Mucosa of descending colon (tissue), 3 donors: ENCODE measurements at regions not wholly inside any gene's neighbourhood (a gene's known extent, or its start where the extent isn't known, plus 50 kb on each side); places are given as distances from the start of the nearest gene placed in this dataset.
A peak's percentile ranks its signal among the peaks of the same experiment; 100 is the strongest.

Experiments used
- ATAC-seq: fragments of 200-7000 bp; cut with Tn5 transposase; one replicate; pipeline ENCODE4 v1.9.1; 2020; ENCODE audit warnings: mild to moderate bottlenecking, moderate library complexity
- DNase-seq, 3 donors: peaks; one replicate each; pipeline ENCODE4 v3.0.0-alpha.2; 2020
- H3K36me3 ChIP-seq: fragments of 200-600 bp; one replicate; pipeline ENCODE4 v1.8.0; 2021; ENCODE audit warnings: low read depth, mild to moderate bottlenecking
- H3K4me1 ChIP-seq: fragments of 200-600 bp; one replicate; pipeline ENCODE4 v1.8.0; 2021; ENCODE audit warnings: low read depth, mild to moderate bottlenecking
- H3K4me3 ChIP-seq: fragments of 200-600 bp; one replicate; pipeline ENCODE4 v1.8.0; 2021; ENCODE audit warnings: mild to moderate bottlenecking
- H3K9me3 ChIP-seq: fragments of 200-600 bp; one replicate; pipeline ENCODE4 v1.8.0; 2021; ENCODE audit warnings: mild to moderate bottlenecking
- intact Hi-C, 2 donors: fragments of 100-400 bp; cut with DNase I in 1 of 2; cut with micrococcal nuclease in 1 of 2; formaldehyde crosslinking; loops; one replicate each; pipeline versions ENCODE4 v1.11.0 to v1.11.1; 2022; cut with DNase I, micrococcal nuclease
- TF ChIP-seq, protein P1 (sequence below): fragments of 200-600 bp; IDR thresholded peaks from one replicate; pipeline ENCODE4 v1.8.0; 2022; ENCODE audit warnings: antibody characterized with exemption, mild to moderate bottlenecking
- donor health status: DM: no; HTN: no; CAD: no; lungs with moderate emphysema.
- donor health status: DM: no; HTN: no; CAD: no.
- donor health status: DM: no; HTN: yes; CAD: no.

DNA sequence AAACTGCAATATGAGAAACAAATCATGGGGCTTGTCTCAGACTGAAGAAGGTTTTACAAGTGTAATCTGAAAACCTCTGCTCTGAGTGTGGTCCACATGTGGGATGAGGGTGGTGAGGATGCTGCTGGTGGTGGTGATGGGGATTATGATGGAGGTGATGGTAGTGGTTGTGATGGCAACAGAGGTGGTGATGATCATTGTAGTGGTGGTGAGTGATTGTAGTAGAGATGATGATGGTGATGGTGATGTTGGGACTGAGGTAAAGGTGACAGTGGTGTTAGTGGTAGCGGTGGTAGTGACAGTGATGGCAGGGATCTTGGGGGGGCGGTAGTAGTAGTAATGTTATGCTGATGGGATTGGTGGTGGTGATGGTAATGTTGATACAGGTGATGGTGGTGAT, 217.8 kb downstream of the ANAPC1 start:
- no peak for DNase-seq
- no peak for ATAC-seq
- H3K4me3 ChIP-seq = no peak overlapping the region
- H3K4me1 ChIP-seq = no peaks in the 10 kb centered on the region
- intact Hi-C loops = no loop called here
- no peaks in the 10 kb centered on the region for H3K36me3 ChIP-seq
- TF ChIP-seq, protein P1, sequence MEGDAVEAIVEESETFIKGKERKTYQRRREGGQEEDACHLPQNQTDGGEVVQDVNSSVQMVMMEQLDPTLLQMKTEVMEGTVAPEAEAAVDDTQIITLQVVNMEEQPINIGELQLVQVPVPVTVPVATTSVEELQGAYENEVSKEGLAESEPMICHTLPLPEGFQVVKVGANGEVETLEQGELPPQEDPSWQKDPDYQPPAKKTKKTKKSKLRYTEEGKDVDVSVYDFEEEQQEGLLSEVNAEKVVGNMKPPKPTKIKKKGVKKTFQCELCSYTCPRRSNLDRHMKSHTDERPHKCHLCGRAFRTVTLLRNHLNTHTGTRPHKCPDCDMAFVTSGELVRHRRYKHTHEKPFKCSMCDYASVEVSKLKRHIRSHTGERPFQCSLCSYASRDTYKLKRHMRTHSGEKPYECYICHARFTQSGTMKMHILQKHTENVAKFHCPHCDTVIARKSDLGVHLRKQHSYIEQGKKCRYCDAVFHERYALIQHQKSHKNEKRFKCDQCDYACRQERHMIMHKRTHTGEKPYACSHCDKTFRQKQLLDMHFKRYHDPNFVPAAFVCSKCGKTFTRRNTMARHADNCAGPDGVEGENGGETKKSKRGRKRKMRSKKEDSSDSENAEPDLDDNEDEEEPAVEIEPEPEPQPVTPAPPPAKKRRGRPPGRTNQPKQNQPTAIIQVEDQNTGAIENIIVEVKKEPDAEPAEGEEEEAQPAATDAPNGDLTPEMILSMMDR = no peak
- H3K9me3 ChIP-seq = no peaks in the 10 kb centered on the region

DNA sequence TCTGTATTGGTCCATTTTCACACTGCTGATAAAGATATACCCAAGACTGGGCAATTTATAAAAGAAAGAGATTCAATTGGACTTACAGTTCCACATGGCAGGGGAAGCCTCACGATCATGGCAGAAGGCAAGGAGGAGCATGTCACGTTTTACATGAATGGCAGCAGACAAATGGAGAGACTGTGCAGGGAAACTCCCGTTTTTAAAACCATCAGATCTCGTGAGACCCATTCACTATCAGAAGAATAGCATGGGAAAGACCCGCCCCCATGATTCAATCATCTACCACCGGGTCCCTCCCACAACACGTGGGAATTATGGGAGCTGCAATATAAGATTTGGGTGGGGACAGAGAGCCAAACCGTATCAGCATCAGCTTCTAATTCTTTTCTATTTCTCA, 217.0 kb downstream of the ANAPC1 start:
- H3K4me1 ChIP-seq = no peaks in the 10 kb centered on the region
- intact Hi-C loops = no loop called here
- no peak for DNase-seq
- no peaks in the 10 kb centered on the region for H3K36me3 ChIP-seq
- ATAC-seq = no peak
- H3K9me3 ChIP-seq = no peaks in the 10 kb centered on the region
- TF ChIP-seq, protein P1 = no peak
- no peak overlapping the region for H3K4me3 ChIP-seq

DNA sequence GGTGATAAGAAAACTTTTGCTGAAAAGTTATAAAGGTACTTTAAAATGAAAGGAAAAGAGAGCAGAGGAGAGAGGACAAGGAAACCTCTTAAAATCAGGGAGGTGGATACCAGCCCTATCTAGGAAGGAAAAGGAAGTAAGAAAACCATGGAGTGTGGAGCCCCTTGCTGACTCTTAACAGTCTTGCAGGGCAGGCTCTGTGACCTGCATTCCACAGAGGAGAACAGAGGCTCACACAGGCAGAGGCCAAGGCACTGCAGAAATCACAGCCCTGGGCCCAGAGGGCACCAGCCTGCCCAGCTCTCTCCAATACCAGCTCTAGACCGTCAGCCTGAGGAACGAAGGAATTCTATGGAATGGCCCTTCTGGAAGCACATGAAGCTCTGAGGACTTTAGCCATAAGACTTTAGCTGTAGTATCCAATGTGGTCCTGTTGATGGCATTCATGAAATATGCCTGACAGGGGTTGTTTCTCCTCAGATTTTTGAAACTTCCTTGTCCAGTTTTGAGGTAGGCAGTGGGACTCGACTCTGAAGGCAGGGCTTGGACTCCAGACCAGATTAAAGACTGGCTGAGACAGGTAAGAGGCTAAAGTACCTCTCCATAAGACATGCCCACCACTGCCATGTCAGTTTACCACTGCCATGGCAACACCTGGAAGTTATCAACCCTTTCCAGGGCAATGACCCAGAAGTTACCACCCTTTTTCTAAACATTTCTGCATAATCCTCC, 216.3 kb downstream of the ANAPC1 start:
- Histone ChIP-seq H3K4me1 (no peaks in the 10 kb centered on the region), H3K4me3 (no peak overlapping the region), H3K9me3 (no peaks in the 10 kb centered on the region), H3K36me3 (no peaks in the 10 kb centered on the region)
- intact Hi-C loops = no loop called here
- DNase-seq (no peak), ATAC-seq (peak; percentile 81)
- TF ChIP-seq, protein P1 = no peak

DNA sequence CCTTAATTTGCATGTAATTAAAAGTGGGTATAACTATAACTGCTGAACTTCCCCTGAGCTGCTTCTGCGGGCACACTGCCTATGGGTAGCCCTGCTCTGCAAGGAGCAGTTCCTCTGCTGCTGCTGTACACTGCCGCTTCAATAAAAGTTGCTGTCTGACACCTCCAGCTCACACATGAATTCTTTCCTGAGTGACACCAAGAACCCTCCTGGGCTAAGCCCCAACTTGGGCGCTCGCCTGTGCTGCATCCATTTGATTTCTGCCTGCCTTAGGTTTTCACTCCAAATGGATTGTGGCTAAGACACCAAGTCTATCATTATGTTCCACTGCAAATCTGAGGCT, 215.7 kb downstream of the ANAPC1 start:
- intact Hi-C loops = no loop called here

DNA sequence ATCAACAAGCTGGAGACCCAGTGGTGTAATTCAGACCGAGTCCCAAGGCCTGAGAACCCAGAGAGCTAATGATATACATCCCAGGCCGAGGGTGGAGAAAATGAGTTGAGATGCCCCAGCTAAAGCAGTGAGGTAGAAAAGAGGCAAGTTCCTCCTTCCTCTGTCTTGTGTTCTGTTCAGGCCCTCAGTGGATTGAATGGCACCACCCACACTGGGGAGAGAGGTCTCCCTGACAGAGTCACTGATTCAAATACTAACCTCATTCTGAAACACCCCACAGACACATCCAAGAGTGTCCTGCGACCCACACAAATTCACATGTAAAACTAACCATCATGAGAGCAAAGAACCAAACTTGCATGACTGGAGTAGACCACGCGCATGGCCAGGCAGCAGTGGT, 215.3 kb downstream of the ANAPC1 start:
- DNase-seq (no peak), ATAC-seq (no peak)
- TF ChIP-seq, protein P1 = no peak
- intact Hi-C loops = no loop called here
- Histone ChIP-seq H3K4me3 (no peak overlapping the region), H3K36me3 (no peaks in the 10 kb centered on the region), H3K9me3 (no peaks in the 10 kb centered on the region), H3K4me1 (no peaks in the 10 kb centered on the region)

More for the DNA sequence above, 215.7 kb downstream of the ANAPC1 start:
- H3K4me3 ChIP-seq = no peak overlapping the region
- no peaks in the 10 kb centered on the region for H3K9me3 ChIP-seq
- H3K36me3 ChIP-seq = no peaks in the 10 kb centered on the region
- ATAC-seq = no peak
- no peak for DNase-seq
- TF ChIP-seq, protein P1 = no peak
- no peaks in the 10 kb centered on the region for H3K4me1 ChIP-seq
